ENCODE measurements at regions not wholly inside any gene's neighbourhood (a gene's known extent, or its start where the extent isn't known, plus 50 kb on each side); places are given as distances from the start of the nearest gene placed in this dataset.

- H3K27ac Mint-ChIP-seq, result no peak overlapping the region
- H3K27me3 Mint-ChIP-seq (ENCODE audit: insufficient read depth), result peaks cover 3% of the 10 kb centered on the region; the same call in 1 of the 2 replicates
- H3K4me3 Mint-ChIP-seq, result no peak overlapping the region
- DNase-seq, result no peak
- no peaks in the 10 kb centered on the region for H3K9me3 Mint-ChIP-seq
- H3K4me1 Mint-ChIP-seq (ENCODE audit: low read depth), result peaks cover 6% of the 10 kb centered on the region; the same call in 1 of the 2 replicates
- H3K36me3 Mint-ChIP-seq (ENCODE audit: low read depth), result no peaks in the 10 kb centered on the region
- TF ChIP-seq CTCF (IDR thresholded peaks at IDR 0.05), result no peak
Measured at GRCh38 chr6:9576521-9576920, 838.4 kb downstream of the TFAP2A start.

- TF ChIP-seq CTCF (IDR thresholded peaks at IDR 0.05), result no peak
- Mint-ChIP-seq H3K27ac (no peak overlapping the region), H3K9me3 (no peaks in the 10 kb centered on the region), H3K27me3 (ENCODE audit: insufficient read depth) (no peaks in the 10 kb centered on the region), H3K4me3 (no peak overlapping the region), H3K36me3 (ENCODE audit: low read depth) (no peaks in the 10 kb centered on the region), H3K4me1 (ENCODE audit: low read depth) (no peaks in the 10 kb centered on the region)
- no peak for DNase-seq
Measured at GRCh38 chr6:9566096-9566495, 848.8 kb downstream of the TFAP2A start.

- no peak for DNase-seq
- TF ChIP-seq CTCF (IDR thresholded peaks at IDR 0.05), result no peak
- Mint-ChIP-seq H3K9me3 (no peaks in the 10 kb centered on the region), H3K27ac (no peak overlapping the region), H3K36me3 (ENCODE audit: low read depth) (no peaks in the 10 kb centered on the region), H3K27me3 (ENCODE audit: insufficient read depth) (no peaks in the 10 kb centered on the region), H3K4me1 (ENCODE audit: low read depth) (no peaks in the 10 kb centered on the region), H3K4me3 (no peak overlapping the region)
Measured at GRCh38 chr6:9564021-9564420, 850.9 kb downstream of the TFAP2A start.

- TF ChIP-seq CTCF (IDR thresholded peaks at IDR 0.05), result no peak
- no peak overlapping the region for H3K27ac Mint-ChIP-seq
- no peak for DNase-seq
- no peaks in the 10 kb centered on the region for H3K27me3 Mint-ChIP-seq (ENCODE audit: insufficient read depth)
- no peaks in the 10 kb centered on the region for H3K9me3 Mint-ChIP-seq
- no peaks in the 10 kb centered on the region for H3K36me3 Mint-ChIP-seq (ENCODE audit: low read depth)
- no peak overlapping the region for H3K4me3 Mint-ChIP-seq
- H3K4me1 Mint-ChIP-seq (ENCODE audit: low read depth), result no peaks in the 10 kb centered on the region
Measured at GRCh38 chr6:9563568-9563967, 851.3 kb downstream of the TFAP2A start.

- Mint-ChIP-seq H3K27ac (no peak overlapping the region), H3K4me3 (no peak overlapping the region), H3K4me1 (ENCODE audit: low read depth) (peaks cover 15% of the 10 kb centered on the region; the same call in 1 of the 2 replicates), H3K27me3 (ENCODE audit: insufficient read depth) (no peaks in the 10 kb centered on the region), H3K36me3 (ENCODE audit: low read depth) (peaks cover 20% of the 10 kb centered on the region), H3K9me3 (peaks cover 10% of the 10 kb centered on the region; the same call in 1 of the 2 replicates)
- DNase-seq, result no peak
- no peak for TF ChIP-seq CTCF (IDR thresholded peaks at IDR 0.05)
Measured at GRCh38 chr6:9554806-9555205, 860.1 kb downstream of the TFAP2A start.

GRCh38 chr6:9554323-9554722, 860.6 kb downstream of the TFAP2A start:
- peaks cover 10% of the 10 kb centered on the region; the same call in 1 of the 2 replicates for H3K9me3 Mint-ChIP-seq
- peaks cover 15% of the 10 kb centered on the region; the same call in 1 of the 2 replicates for H3K4me1 Mint-ChIP-seq (ENCODE audit: low read depth)
- no peaks in the 10 kb centered on the region for H3K27me3 Mint-ChIP-seq (ENCODE audit: insufficient read depth)
- DNase-seq, result no peak
- no peak for TF ChIP-seq CTCF (IDR thresholded peaks at IDR 0.05)
- peaks cover 20% of the 10 kb centered on the region for H3K36me3 Mint-ChIP-seq (ENCODE audit: low read depth)
- H3K27ac Mint-ChIP-seq, result no peak overlapping the region
- no peak overlapping the region for H3K4me3 Mint-ChIP-seq

All from HFFc6 (cell line).